EH (cell line): ENCODE measurements at regions not wholly inside any gene's neighbourhood (a gene's known extent, or its start where the extent isn't known, plus 50 kb on each side); places are given as distances from the start of the nearest gene placed in this dataset.
"Not testable (repeated sequence)": the region's sequence is repeated elsewhere in the genome, so short reads cannot be mapped to it uniquely, and the experiment has no call there.

Experiments
- DNase-seq: peaks from one replicate; pipeline ENCODE4 v3.0.0-alpha.2; 2015; ENCODE audit warnings: low read depth

DNA sequence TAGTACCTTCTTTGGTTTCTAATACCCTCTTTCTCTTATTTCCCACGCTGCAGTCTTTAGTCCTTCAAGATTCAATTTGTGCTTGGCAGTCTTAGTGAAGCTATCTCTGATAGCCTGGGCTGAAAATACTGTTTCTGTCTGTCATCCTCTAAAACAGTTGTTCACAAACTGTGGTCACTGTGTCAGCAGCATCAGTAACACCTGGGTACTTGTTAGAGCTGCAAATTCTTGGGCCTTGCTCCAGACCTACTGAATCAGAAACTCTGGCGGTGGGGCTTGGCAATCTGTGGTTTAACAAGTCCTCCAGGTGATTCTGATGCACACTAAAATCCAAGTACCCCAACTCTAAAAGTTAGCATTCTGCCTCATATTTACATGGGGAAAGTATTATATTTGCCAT, 217.5 kb upstream of the SEL1L start:
- DNase-seq: no peak

- DNase-seq: no peak
Observed at GRCh38 chr14:81759541-81759940, 225.9 kb upstream of the SEL1L start.

DNA sequence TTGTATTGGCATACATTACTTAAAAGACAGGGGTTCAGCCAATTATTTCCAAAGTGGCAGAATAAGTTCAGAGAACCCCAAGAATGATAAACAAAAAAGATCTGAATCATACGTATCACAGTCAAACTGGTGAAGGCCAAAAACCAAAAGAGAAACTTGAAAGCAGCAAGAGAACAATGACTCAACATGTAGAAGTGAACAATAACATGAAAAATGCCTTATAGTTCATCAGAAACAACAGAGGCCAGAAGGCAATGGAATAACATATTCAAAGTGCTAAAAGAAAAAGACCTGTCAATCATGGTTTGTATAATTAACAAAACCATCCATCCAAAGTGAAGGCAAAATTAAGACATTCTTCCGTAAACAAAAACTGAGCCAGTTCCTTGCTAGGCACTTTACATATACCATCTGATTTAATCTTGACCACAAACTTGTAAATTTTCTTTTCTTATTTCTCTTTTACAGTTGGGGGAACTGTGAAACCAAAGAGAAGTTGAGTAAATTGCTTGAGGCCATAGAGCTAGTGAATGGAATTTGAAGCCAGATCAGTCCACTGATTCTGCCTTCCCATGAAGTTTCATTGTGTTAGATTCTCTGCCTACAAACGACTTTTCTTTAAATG, 232.1 kb upstream of the SEL1L start:
- no peak for DNase-seq

DNA sequence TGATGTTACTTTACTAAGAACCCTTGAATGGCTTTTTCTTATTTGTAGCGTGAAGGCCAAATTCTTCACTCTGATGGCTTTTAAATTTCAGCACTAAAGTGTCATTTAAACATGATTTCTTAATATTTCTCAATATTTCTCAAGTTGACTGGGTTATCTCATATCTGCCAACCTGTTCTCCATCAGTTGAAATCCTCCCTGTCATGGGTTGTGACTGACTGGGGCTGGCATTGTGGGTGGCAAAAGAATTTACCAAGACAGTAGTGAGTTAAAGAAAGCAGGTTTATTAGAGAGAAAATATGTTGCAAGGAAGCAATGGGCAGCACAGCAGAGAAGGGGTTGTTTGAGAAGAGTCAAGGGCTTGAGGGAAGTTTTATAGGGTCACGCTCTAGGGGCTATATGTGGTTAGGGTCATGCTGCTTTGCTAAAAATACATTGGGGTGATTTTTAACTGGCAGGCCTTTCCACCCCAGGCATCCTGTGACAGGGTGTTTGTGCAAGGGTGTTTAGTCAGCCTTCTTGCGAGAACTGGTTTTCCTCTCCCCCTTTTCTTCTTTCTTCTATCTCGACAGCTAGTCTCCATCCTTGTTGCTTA, 232.8 kb upstream of the SEL1L start:
- no peak for DNase-seq

DNA sequence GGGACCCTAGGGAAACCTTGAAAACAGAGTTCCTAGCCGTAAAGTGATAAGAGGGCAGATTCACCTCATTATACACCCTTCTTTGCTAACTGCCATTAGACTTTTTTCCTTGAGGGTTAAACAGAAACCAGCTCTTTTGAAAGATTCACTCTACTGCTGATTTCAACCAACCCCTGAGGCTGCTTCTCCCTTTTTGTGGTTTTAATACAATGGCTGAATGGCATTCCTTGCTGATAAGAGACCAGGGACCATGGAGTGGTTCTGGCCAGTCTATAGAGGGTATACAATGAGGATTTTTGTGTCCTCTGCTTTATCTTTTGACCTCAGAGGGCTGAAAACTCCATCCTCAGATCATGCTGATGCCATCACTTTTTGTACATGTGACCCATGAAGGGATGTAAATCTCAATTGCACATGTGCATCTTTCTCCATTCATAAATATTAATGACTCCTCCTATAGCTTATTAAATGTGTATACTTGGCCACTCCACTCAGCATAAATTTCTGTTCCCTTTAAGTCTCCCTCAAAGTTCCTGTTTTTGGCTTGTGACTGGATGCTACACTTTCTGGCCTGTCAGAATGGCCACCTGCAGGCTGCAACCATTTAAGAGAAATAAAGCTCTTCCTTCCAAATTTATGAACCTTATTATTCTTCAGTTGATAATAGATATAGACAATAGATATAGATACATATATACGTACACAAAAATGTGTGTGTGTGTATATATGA, 233.8 kb upstream of the SEL1L start:
- DNase-seq: no peak

DNA sequence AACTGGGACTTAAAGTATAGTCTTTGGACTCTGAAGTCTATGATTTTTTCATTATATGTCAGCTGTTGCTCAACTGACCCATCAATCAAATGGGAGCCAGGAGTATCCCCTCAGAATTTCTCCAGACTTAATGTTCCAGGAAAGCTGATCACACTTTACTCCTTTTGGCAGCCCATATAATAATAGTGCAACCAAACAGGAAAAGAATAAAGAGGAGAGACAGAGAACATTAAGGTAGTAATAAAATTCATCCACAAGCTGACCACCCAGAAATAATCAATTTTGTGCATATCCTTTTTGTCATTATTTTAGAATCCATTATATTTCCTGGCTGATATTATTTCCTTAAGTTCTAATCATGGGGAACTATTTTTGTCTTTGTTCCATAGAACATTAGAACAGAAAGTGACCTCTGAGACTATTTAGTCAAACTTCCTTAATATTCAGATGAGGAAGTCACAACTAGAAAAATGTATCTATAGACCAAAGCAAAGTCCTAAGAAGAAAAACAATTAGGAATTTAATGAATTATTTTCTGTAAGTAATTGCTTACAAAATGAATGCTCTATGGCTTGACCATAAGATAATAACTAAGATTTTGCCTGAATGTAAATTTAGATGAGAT, 238.1 kb upstream of the SEL1L start:
- DNase-seq: no peak

DNA sequence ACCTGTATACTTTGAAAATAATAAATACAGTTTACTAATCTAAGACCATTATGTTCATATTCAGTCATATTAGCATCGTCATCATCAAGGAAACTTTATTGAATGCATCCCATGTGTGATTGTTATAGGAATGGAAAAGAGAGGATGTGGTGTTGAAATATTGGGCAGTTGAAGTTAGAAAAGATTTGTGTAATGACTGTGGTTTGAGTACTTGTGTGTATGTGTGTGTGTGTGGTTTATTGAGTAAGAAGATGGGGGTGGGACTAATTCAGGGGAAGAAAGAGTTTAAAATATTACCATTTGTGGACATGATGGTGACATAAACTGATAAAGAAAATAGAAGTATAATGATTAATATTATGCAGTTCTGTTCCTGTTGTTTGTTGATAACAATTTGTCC, 238.7 kb upstream of the SEL1L start:
- no peak for DNase-seq

DNA sequence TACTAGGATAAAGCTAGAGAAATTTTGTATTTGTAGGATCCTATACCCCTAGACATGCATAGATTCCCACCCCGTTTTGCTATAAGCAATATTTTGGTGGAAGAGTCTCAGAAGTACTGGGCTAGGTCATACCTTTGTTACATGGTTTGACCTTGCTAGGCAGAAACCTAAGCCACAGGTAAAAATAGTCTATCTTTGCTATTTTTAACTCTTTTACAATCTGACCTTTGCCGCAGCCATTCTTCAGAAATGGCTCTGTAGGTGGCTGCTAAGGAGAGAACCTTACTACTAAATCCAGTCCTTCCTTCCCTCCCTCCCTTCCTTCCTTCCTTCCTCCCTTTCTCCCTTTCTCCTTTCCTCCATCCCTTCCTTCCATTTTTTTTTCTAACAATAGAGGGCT, 242.9 kb upstream of the SEL1L start:
- no peak for DNase-seq

GRCh38 chr14:81781798-81782197, 248.1 kb upstream of the SEL1L start:
- DNase-seq: not testable (repeated sequence)

GRCh38 chr14:81784084-81784483, 250.4 kb upstream of the SEL1L start:
- DNase-seq: no peak

- no peak for DNase-seq
Observed at GRCh38 chr14:81797315-81797714, 263.7 kb upstream of the SEL1L start.

GRCh38 chr14:81801921-81802320, 268.3 kb upstream of the SEL1L start:
- DNase-seq: no peak

- DNase-seq: no peak
Observed at GRCh38 chr14:81802341-81802740, 268.7 kb upstream of the SEL1L start.

- no peak for DNase-seq
Observed at GRCh38 chr14:81805785-81806184, 272.1 kb upstream of the SEL1L start.

DNA sequence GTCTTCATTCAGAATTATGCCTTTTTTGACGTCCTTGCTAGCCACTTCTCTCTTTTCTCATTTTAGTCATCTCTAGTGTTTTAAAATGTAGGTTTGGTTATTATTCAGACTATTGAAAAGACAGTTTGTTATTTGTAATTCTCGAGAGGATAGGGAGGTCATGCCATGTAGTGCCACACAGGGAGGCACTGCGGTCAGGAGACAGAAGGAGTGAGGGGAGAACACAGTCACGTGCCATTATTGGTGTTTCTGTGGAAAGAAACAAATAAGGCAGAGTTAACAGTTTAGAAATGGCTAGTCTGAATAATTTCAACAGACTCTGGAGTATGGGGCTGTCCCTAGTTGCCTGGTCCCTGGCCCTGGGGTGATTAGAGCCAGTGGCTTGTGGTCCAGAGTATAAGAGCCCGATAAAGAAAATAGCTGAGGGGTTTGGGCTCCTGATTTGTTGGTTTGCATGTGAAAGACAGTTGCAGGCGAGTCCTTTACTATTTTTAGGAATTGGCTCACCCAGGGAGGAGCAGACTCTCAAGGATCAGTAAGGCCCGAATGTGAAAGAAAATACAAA, 278.1 kb upstream of the SEL1L start:
- DNase-seq: no peak

DNA sequence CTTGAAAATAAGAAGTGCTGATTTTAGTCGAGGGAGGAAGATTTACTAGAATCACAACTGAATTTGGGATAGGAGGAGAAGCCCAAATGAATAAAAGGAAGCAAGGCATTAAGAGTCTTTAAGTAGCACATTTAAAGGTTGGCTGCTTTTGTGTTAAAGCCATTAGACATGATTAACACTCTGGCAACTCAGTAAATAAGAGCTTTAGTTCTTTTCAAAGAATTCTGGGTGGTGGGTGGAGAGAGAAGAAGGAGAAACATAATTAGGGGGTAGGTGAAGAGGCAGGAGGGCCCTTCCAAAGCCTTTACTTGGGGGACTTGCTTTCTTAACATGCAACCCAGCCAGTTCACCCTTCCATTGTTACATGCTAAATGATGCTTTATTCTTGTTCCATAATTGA, 284.6 kb upstream of the SEL1L start:
- DNase-seq: no peak

DNA sequence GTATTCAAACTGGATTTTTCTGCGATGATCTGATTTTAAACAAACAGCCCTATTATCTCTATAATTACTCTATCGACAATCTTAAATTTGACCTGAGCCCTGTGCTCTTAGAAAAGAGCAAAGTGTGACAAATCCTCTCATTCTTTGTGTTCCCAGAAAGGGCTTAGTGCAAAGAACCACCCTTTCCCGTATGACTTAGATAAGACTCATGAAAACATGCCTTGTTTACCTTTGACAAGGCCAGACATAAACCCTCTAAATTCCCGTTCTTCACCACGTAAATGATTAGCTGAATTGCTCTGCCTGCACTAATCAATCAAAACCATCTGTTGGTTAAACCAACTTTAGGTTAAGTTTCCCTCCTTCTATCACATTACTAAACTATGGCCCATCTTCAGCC, 285.7 kb upstream of the SEL1L start:
- no peak for DNase-seq

GRCh38 chr14:81819910-81820309, 286.3 kb upstream of the SEL1L start:
- no peak for DNase-seq

- DNase-seq: no peak
Observed at GRCh38 chr14:81826081-81826480, 292.4 kb upstream of the SEL1L start.

- no peak for DNase-seq
Observed at GRCh38 chr14:81829447-81829846, 295.8 kb upstream of the SEL1L start.

DNA sequence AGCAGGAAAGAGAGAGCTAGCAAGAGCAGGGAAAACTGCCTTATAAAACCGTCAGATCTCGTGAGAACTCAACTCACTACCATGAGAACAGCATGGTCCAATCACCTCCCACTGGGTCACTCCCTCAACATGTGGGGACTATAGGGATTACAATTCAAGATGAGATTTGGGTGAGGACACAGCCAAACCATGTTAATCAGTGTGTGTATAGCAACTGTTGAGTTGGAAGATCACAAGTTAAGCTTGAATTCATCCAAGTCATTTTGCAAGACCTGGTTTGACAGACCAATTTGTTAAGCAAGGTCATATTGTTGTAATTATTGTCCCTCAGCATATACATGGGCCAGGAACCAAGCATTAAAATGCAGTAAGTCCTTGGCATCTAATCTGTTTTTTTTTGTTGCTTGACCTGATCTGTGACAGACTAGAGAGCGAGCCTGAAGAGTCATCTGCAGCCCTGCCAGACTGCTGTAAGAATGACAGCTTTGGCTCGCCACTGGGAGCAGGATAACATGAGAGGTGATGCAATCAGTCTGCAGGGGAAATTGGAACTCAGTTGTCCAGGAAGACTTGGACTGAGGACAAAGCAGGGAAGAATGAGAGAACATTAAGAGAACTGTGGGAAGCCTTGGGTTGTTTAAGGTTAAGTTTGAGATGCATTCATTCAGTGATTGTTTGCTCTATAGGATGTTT, 297.6 kb upstream of the SEL1L start:
- no peak for DNase-seq

- no peak for DNase-seq
Observed at GRCh38 chr14:81834308-81834707, 300.7 kb upstream of the SEL1L start.
